ENCODE measurements at regions not wholly inside any gene's neighbourhood (a gene's known extent, or its start where the extent isn't known, plus 50 kb on each side); places are given as distances from the start of the nearest gene placed in this dataset.

DNA sequence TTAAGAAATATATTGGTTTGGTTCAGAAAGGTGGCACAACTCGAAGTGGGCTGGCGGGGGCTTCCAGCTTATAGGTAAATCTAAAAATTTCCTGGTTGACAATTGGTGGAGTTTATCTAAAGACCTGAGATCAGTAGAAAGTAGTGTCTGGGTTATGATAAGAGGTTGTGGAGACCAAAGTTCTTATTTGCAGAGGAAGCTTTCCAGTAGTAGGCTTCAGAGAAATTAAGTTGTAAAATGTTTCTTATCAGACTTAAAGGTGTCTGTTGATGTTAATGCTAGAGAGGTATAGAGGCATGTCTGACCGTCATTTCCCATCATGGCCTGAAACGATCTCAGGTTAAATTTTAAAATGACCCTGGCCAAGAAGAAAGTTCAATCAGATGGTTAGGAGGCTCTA, 565.2 kb upstream of the DPPA4 start:
- no peak for DNase-seq

DNA sequence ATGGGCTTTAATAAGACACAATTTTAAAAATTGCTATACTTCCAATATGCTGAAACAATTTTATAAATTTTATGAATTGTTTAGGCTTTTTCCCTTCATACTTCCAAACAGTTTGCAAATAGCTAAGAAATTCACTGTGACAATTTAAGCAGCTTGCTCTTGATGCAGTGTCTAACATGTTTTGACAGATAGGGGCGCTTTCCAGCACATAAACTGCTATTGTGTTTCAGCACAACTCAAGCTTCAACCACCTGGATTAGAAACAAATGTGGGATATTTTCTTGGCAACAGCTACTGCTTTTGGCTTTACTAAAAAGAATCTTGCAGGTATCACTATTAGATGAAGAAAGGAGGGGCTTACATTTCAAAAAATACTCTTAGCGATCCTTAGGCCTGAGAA, 565.8 kb upstream of the DPPA4 start:
- DNase-seq: no peak

DNA sequence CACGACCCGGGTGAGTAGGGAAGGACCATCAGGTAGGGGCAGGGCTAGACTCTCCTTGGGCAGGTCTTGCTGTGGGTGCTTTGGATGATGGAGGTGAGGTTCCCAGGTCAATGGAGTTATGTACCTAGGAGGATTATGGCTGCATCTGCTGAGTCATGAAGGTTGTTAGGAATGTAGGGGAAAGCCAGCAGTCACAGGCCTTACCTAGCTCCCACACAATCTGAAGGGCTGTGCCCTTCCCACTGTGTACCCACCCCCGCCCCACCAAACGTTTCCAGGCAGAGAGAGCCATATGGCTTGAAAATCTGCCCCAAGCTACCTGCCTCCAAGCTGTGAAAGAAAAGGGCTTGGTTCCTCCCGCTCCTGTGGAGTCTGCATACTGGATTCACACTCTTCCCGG, 573.4 kb upstream of the DPPA4 start:
- DNase-seq: no peak

DNA sequence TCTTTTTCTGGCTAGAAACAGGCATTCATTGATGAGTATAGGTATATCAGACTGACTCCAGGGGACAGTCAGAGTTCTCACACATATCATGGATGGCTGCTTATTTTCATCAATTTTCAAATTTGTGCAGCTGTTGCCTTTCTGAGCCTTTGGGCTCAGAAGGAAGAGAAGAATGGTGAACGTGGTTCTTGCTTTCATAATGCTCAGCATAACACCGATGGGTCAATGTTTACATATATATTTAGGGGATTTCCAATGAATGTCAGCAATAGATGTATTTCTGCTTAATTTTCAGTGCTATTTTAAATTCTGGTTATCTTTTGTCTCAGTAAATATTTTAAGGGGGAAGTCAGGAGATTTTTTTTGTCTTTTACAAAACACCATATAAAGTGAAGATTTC, 581.4 kb upstream of the DPPA4 start:
- DNase-seq: no peak

DNA sequence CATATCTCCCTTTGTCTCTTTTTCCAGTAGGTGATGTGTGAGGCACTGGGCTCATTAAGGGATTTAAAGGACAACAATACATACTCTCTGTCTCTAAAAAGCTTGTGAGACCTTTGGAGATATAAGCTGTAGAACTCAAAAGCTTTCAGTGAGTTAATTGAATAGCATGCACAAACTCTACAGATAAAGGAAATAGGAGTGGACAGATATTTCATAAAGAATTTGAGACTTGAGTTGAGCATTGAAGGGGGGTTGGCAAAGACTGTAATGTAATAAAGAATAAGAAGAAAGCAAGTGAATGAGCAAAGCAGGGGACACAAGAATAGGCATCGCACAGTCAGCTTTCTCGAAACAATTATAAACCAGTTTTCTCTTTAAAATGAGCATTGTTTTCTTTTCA, 583.4 kb upstream of the DPPA4 start:
- no peak for DNase-seq

DNA sequence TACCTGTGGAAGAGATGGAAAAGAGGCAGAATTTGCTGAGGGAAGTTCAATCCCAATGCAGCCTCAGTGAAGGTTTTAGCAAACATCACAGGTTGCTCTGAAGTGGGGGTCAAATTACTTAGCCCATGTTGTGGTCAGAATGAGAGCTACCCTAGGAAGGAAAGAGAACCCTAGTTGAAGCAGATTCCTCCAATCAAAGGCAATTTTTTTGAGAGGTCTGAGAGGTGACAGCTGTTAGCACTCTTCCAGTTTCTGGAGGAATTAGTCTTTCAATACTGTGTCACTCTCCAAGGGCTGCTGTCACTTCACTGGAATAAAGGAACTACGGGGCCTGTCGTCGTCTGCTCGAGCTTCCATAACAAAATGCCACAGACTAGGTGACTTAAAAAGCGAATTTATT, 584.2 kb upstream of the DPPA4 start:
- DNase-seq: no peak

DNA sequence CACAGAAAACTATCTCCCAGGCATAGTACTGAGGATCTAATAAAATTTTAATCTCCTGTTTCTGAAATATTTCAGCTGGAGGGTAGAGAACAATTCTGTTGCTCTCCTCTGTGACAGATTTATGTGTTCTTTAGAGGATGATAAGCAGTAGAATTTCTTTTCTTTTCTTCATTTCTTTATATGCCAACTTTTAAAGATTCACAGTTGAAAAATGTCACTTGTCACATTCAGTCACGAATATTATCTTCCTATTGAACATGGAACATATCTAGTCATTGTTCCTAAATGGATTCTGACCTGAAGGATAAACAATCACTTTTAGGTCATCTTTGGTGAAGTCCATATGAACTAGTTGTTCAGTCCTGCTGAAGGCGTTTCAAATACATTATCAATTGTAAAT, 585.5 kb upstream of the DPPA4 start:
- no peak for DNase-seq

DNA sequence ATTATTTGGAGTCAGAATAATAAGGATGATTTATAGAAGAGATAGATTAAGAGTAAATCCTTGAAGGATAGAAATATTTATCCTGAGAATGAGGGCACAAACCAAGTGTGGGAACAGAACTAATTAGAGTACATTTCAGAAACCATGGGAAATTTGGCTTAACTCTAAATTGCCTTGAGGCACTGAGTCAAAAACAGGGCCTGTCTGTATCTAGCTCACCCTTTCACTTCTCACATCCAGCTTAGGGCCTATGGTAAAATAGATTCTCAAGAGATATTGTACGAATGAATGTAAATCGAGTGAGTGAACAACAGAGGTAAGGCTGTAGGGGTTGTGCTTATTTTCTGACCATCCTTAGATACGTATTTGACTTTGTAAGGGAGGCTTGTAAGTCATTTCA, 586.1 kb upstream of the DPPA4 start:
- DNase-seq: no peak

DNA sequence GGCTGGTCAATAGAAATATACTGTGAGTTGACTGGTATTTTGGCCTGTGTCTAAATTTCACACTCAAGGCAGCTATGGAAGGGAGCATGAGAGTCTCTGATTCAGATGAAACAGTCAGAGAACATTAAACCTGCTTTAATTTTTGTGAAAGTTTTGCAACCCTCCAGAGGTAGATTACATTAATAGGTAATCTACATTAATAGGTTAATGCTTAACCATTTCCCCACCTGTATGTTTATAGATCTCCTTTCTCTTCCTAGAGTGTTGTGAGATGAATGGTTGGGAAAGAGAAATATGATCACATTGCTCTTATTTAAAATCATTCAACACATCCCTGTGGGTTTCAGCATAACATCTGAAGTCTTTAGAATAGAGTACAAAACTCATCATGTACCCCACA, 586.9 kb upstream of the DPPA4 start:
- DNase-seq: no peak

DNA sequence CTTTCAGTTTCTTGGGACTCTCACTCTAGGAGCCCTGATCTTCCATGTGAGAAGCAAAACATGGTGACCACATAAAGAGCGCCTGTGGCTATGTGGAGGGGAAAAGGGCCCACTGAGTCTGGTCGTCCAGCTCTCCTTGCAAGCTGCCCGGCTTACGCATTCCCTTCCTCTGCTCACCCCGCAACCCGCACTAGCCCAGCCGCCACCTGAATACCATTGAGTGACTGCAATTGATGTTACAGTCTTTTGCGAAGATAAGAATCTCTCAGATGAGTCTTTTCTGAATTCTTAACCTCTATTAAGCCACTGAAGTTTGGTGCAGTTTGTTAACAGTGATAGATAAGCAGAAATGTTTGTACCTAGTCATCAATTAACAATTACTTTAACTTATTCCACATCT, 589.0 kb upstream of the DPPA4 start:
- DNase-seq: no peak

DNA sequence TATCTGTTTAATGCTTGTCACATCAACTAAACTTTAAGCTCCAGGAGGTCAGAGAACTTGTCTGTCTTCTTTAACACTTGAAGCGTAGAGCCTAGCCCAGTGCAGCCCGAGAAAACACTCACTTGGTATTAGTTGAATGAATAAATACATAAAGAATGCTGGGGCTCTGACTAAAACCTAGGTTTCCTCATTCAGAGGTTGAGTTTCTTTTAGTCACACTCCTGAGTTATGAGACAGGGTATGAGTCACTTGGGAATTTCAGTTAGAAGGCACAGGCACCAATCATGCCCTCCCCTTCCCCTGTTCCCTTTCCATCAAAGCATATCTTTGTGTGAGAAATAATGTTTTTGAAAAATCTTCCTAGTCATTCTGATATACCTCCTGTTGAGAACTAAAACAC, 589.8 kb upstream of the DPPA4 start:
- DNase-seq: no peak

DNA sequence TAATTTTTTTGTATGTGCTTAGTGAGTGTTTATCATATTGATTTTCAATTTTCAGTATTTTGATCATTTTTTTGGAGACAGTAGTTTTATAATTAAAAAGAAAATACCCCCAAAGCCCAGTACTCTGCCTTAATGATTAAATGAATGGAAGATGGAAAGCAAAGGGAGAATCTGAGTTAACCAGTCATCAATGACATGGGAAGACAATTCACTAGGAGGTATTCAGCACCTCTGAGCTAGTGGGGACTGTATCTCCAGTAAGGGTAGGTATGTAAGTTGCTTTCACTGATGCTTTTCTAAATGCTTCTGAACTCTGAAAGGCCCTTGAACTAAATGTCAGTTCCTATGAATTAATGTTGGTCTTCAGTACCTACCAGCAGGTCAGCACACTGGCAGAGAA, 590.4 kb upstream of the DPPA4 start:
- DNase-seq: no peak

DNA sequence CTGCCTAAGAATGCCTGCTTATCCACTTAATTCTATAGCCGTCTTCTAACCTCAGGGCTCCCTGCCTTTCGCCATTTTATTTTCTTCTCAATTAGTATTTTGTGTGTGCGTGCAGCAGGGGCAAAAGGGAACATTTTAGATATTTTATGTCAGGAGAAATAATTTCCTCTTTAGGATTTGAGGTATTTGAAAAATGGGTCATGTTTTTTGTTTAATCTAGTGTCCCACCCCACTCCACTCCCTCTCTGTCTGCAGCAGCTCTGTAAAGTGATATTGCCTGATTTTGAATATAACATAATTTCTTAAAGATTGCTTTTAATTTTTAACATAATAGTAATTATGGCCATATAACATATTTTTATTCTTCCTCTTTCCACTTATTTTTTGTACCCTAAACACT, 593.2 kb upstream of the DPPA4 start:
- no peak for DNase-seq

DNA sequence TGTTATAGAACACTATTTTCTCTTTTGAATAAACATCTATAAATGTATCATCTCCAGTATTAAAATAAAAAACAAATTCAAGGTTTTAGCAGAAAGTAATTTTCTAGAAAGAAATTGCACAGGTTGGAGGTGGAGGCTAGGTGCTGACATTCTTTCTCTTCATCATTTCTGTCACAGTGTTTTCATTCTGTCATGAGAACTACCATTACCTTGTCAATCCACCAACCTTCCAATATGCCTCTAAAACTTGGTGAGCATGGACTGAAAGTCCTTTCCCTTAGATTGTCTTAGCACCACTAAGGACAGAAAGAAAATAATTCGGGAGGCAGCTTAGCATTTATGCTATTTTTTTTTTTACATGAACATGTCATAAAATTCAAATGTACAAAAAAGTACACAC, 596.2 kb upstream of the DPPA4 start:
- DNase-seq: no peak

DNA sequence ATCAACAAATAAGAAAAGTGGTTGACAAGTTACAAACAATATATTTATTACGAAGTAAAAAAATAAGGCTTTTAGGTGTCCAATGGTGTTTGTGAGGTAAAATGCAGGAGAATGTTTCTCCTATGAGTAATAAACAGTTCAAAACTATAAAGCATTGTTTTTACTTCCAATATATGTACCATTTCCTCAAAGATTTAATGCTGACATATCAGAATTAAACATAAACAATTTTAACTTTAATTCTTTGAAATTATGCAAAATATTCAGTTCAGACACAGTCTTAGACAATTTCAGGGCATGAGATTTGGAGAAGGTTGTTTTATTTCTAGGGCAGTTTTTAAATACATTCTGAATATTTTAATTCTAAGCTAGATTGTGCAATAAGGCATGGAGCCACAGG, 602.5 kb upstream of the DPPA4 start:
- no peak for DNase-seq

DNA sequence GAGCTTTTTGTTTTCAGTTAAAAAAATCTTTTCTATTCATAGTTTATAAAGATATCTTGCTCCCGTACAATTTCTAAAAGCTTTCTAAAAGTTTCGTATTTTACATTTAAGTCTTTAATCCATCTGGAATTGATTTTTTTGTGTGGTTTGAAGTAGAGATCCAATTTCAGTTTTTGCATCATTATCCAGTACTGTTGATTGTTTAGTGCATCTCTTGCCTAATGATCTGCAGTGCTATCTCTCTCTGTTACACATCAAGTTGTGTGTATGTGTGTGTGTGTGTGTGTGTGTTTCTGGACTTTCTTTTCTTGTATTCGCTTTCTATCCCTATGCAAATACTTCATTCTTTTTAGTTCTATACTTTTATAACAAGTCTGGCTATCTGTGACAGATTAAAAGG, 605.8 kb upstream of the DPPA4 start:
- DNase-seq: no peak

DNA sequence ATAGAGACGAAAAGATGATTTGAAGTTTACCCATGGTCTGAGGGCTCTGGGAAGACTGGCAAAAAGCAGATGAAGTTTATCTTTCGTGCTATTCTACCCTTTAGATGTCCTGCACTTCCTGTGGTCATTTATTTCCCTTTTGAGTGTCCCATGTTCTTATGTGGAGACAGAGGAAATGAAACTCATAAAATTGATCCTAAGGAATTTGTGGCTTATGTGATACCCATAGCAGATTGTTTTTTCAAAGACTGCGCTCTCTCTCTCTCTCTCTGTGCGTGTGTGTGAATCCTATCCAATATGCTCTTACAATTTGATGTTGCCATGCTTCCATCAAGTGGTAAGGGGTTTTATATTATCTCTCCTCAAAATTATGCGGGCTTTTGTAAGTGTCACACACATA, 607.5 kb upstream of the DPPA4 start:
- no peak for DNase-seq

DNA sequence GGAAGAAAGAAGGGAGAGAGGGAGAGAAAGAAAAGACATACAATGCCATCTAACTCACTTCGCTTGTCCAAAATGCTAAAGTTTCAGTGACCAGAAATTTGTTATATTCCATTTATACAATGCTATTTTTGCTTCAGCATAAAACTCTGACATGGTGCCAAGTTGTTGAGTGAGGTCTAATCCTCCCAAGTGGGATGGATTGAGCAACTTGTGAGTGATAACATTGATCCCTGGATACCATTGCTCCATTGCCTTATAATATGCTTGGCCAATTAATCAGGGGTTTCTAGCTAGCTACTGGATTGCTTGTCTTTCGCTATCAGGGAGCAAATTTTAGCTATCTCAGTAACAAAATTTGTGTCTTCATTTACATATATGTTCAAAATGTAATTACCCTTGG, 615.6 kb upstream of the DPPA4 start:
- DNase-seq: no peak

DNA sequence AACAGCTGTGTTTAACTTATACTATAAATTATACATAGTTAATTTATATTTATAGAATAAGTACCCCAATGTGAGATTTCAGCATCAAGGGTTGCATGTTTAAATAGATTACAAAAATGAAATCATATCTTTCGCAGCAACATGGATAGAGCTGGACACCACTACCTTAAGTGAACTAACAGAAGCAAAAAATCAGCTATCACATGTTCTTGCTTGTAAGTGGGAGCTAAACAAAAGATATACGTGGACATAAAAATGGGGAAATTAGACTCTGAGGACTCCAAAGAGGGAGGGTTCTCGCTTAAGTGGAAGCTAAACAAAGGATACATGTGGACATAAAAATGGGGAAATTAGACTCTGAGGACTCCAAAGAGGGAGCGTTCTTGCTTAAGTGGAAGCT, 626.5 kb upstream of the DPPA4 start:
- no peak for DNase-seq

DNA sequence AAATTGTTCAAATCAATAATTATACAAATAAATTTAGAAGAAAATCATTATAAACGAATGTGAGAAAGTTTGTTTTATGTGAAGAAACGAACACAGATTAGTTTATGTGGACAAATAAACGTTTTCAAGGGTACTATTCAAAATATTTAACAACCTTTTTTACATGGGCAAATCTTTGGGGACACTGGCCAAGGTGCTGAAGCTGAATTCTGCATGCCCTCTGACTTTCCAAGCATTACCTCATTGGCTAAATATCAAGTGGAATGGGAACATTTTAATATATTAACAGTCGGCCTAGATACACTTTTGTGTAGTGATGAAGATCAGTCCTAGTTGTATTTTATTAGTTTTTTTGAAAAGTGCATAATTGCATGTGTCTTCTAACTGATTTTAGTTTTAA, 636.4 kb upstream of the DPPA4 start:
- DNase-seq: no peak

DNA sequence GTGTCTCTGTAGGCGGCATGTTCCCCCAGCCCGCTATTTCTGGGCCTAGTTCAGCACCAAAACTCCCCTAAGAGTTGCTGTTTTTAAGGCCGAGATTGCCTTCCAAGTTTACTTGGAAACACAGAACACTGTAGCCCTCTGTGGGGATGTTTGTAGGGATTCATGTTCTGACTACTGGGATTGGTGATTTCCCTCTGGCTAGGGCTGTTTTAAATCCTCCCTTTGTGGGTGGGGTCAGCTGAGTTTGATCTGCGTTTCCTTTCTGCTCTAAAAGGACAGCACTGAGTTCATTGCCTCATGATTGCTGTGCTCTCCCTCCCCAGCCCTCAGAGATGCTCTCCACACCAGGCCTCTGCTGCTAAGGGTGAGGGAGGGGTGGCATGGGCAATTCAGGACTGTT, 640.6 kb upstream of the DPPA4 start:
- DNase-seq: no peak

DNA sequence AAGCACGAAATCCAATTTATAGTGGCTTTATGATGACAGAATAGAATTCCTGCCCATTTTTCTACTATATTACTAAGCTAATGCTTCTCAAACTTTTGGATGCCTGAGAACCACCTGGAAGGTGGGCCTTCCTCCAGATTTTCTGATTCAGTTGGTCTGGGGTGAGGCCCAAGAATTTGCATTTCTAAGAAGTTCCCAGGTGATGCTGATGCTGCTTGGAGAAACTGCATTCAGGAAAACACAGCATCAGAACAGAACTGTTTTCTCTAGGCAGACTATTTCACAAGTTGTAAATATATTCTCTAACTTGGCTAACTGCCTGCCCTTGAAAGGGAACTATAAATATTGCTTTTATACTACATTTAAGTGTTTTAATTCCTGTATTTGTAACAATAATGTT, 644.9 kb upstream of the DPPA4 start:
- DNase-seq: no peak

DNA sequence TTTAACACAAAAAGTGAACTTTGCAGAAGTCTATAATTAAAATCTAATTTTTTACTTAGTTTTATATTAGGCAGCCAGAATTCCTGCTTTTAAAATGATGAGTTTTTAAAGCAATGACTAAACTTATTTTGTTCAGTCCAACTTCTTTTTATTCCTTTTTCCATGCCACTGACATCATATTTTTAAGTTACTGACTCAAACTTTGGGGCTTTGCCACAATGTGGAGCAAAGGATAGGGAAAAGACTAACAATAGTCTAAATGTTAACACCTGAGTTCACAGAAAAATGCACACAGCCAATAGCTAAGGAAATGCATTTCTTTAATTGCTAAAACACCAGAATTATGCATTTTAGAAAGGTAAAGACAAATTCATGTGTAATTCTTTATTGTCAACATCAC, 647.6 kb upstream of the DPPA4 start:
- DNase-seq: no peak

DNA sequence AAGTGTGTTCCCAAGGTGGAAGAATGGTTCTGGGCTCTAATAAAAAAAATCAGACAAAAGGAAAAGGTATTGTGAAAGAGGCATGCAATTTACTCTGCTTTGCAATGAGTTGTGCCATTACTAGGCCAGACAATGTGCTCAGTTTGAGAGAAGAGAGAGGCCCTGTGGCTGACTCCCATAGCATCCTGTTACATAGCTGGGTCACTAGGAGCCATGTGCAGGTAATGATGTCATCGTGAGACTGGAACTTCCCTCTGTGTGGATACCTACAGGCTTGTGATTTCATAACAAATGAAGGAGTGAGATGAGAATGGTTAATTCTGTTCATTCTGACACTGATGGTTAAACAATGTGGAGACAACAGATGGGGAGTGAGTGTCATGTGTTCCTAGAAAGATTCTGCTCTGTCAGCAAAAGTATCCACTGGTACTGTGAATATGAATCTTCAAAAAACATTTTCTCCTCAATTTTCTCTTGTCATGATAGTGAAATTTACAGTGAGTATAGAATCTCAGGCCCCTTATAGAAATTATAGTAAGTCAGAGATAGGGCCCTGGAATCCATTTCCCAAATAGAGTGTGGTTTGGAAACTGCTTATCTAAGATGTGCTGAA, 648.7 kb upstream of the DPPA4 start:
- no peak for DNase-seq

DNA sequence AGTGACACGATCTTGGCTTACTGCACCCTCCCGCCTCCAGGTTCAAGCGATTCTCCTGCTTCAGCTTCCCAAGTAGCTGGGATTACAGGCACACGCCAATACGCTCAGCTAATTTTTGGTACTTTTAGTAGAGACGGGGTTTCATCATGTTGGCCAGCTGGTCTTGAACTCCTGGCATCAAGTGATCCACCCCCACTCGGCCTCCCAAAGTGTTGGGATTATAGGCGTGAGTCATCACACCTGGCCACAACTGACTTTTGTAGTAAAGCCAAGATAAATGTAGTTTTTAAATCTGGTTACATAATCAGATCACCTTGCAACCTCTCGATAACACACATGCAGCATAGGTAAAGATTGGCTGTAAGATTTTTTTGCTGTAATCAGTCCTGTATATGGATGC, 657.5 kb upstream of the DPPA4 start:
- no peak for DNase-seq
